GM19328 (cell line): ENCODE measurements at regions not wholly inside any gene's neighbourhood (a gene's known extent, or its start where the extent isn't known, plus 50 kb on each side); places are given as distances from the start of the nearest gene placed in this dataset.
"Not testable (repeated sequence)": the region's sequence is repeated elsewhere in the genome, so short reads cannot be mapped to it uniquely, and the experiment has no call there.

Experiments used
- ATAC-seq: cut with Tn5 transposase; IDR thresholded peaks from one replicate; pipeline ENCODE4 v1.9.1; 2021; ENCODE audit warnings: mild to moderate bottlenecking, moderate library complexity; ENCODE audit not compliant: unreplicated experiment

GRCh38 chr10:62935022-62935421, 118.9 kb upstream of the EGR2 start:
- no peak for ATAC-seq

GRCh38 chr10:62934258-62934657, 118.1 kb upstream of the EGR2 start:
- no peak for ATAC-seq

GRCh38 chr10:62928763-62929162, 112.6 kb upstream of the EGR2 start:
- ATAC-seq, result not testable (repeated sequence)

- ATAC-seq, result no peak
Measured at GRCh38 chr10:62926407-62926806, 110.2 kb upstream of the EGR2 start.

GRCh38 chr10:62924344-62924748, 108.2 kb upstream of the EGR2 start:
- ATAC-seq, result no peak

GRCh38 chr10:62919776-62920175, 103.6 kb upstream of the EGR2 start:
- ATAC-seq, result no peak

- no peak for ATAC-seq
Measured at GRCh38 chr10:62917475-62918238, 101.5 kb upstream of the EGR2 start.

- no peak for ATAC-seq
Measured at GRCh38 chr10:62916141-62916603, 100.0 kb upstream of the EGR2 start.

- ATAC-seq, result no peak
Measured at GRCh38 chr10:62915158-62915557, 99.0 kb upstream of the EGR2 start.

- ATAC-seq, result no peak
Measured at GRCh38 chr10:62912086-62912485, 95.9 kb upstream of the EGR2 start.

- no peak for ATAC-seq
Measured at GRCh38 chr10:62911210-62911963, 95.2 kb upstream of the EGR2 start.

GRCh38 chr10:62907470-62908212, 91.5 kb upstream of the EGR2 start:
- ATAC-seq, result peak; percentile 54

GRCh38 chr10:62904281-62904875, 88.2 kb upstream of the EGR2 start:
- no peak for ATAC-seq

- no peak for ATAC-seq
Measured at GRCh38 chr10:62903828-62904227, 87.7 kb upstream of the EGR2 start.

- no peak for ATAC-seq
Measured at GRCh38 chr10:62900829-62901571, 84.8 kb upstream of the EGR2 start.

- no peak for ATAC-seq
Measured at GRCh38 chr10:62899311-62899710, 83.1 kb upstream of the EGR2 start.

- no peak for ATAC-seq
Measured at GRCh38 chr10:62895063-62895462, 78.9 kb upstream of the EGR2 start.

GRCh38 chr10:62894156-62894555, 78.0 kb upstream of the EGR2 start:
- ATAC-seq, result no peak

GRCh38 chr10:62893036-62893435, 76.9 kb upstream of the EGR2 start:
- no peak for ATAC-seq

GRCh38 chr10:62890395-62890794, 74.2 kb upstream of the EGR2 start:
- ATAC-seq, result no peak
